SU-DHL-6 (cell line): ENCODE measurements at regions not wholly inside any gene's neighbourhood (a gene's known extent, or its start where the extent isn't known, plus 50 kb on each side); places are given as distances from the start of the nearest gene placed in this dataset.

ENCODE experiments used
- H2AFZ ChIP-seq: fragments of 200-600 bp; sonication (generic); 2 replicates; pipeline ENCODE4 v1.6.1; 2014; ENCODE audit warnings: low read depth, mild to moderate bottlenecking, moderate library complexity, mixed read lengths, antibody characterized with exemption, low read length; ENCODE audit not compliant: severe bottlenecking
- H3F3A ChIP-seq: fragments of 200-600 bp; shearing (Covaris generic); 2 replicates; pipeline ENCODE4 v1.6.0; 2016; ENCODE audit warnings: antibody characterized with exemption, mild to moderate bottlenecking; ENCODE audit not compliant: insufficient read depth
- H3K27ac ChIP-seq: fragments of 200-600 bp; sonication (generic); 2 replicates; pipeline ENCODE4 v1.5.1; 2016; ENCODE audit warnings: low read depth, mild to moderate bottlenecking, low read length, moderate library complexity, mixed read lengths
- H3K27me3 ChIP-seq: fragments of 200-600 bp; sonication (generic), shearing (Covaris generic); 2 replicates; pipeline ENCODE4 v1.6.0; 2014; ENCODE audit warnings: mild to moderate bottlenecking, low read length
- H3K36me3 ChIP-seq: fragments of 200-600 bp; sonication (generic); 2 replicates; pipeline ENCODE4 v1.6.1; 2014; ENCODE audit warnings: mild to moderate bottlenecking, low read length, mixed read lengths
- H3K4me2 ChIP-seq: fragments of 300-600, 200-600 bp; shearing (Covaris generic), sonication (generic); 2 replicates; pipeline ENCODE4 v1.6.0; 2014; ENCODE audit warnings: low read length, low read depth, mild to moderate bottlenecking; ENCODE audit not compliant: poor library complexity, severe bottlenecking
- H3K4me3 ChIP-seq: fragments of 200-600 bp; sonication (generic); 2 replicates; pipeline ENCODE4 v1.5.1; 2014; ENCODE audit warnings: antibody characterized with exemption, low read length, mild to moderate bottlenecking, mixed read lengths; ENCODE audit not compliant: insufficient read depth, poor library complexity, severe bottlenecking
- H3K79me2 ChIP-seq: fragments of 200-600 bp; sonication (generic); 2 replicates; pipeline ENCODE4 v1.6.1; 2014; ENCODE audit warnings: mild to moderate bottlenecking, low read length, moderate library complexity; ENCODE audit not compliant: insufficient read depth
- H3K9ac ChIP-seq: fragments of 200-600 bp; sonication (generic); 2 replicates; pipeline ENCODE4 v1.7.0; 2014; ENCODE audit warnings: mild to moderate bottlenecking, low read length
- H3K9me2 ChIP-seq: fragments of 200-600 bp; sonication (generic); replicated peaks from 2 replicates; pipeline ENCODE4 v1.6.1; 2014; ENCODE audit warnings: low read length; ENCODE audit not compliant: insufficient read depth
- H3K9me3 ChIP-seq: fragments of 200-600 bp; sonication (generic); 2 replicates; pipeline ENCODE4 v1.6.1; 2014; ENCODE audit warnings: low read length, mixed read lengths; ENCODE audit not compliant: insufficient read depth
- H4K20me1 ChIP-seq: fragments of 200-600 bp; sonication (generic); 2 replicates; pipeline ENCODE4 v1.6.1; 2014; ENCODE audit warnings: low read depth, mild to moderate bottlenecking, antibody characterized with exemption, low read length, moderate library complexity, mixed read lengths
- EZH2phosphoT487 ChIP-seq: fragments of 200-600 bp; sonication (generic), shearing (Covaris generic); conservative IDR thresholded peaks from 2 replicates; pipeline ENCODE4 v1.6.1; 2018; ENCODE audit warnings: mild to moderate bottlenecking, antibody characterized with exemption, low read length, moderate library complexity, mixed read lengths
- TF ChIP-seq, protein P1 (sequence below): fragments of 200-600 bp; sonication (generic); IDR thresholded peaks from one replicate; pipeline ENCODE4 v1.5.1; 2017; ENCODE audit warnings: antibody characterized with exemption, mild to moderate bottlenecking, low read length, moderate library complexity; ENCODE audit not compliant: insufficient read depth, poor library complexity, severe bottlenecking

DNA sequence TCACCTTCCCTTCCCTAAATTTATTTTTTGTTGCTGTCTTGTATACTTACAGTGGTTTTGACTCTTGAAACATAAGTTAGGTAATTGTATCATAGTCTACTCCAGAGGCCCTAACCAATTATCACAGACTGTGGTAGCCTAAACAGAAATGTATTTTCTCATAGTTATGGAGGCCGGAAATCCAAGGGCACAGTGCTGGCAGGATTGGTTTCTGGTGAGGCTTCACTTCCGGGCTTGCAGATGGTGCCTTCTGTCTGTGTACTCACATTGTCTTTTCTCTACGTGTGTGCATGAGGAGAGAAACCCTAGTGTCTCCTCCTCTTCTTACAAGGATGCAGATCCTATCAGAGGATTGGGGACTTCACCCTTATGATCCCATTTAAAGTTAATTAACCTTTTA, 290.2 kb upstream of the KCNMB2 start:
- Histone ChIP-seq H3K36me3 (no peaks in the 10 kb centered on the region), H3K27me3 (no peaks in the 10 kb centered on the region), H3F3A (no peaks in the 10 kb centered on the region), H2AFZ (no peak overlapping the region), H3K9me2 (no peaks in the 10 kb centered on the region), H3K9me3 (no peaks in the 10 kb centered on the region), H3K4me3 (no peak overlapping the region), H3K27ac (no peak overlapping the region), H3K9ac (no peak overlapping the region), H3K4me2 (no peak overlapping the region), H3K79me2 (no peaks in the 10 kb centered on the region), H4K20me1 (no peaks in the 10 kb centered on the region)
- TF ChIP-seq EZH2phosphoT487: no peak
- TF ChIP-seq, protein P1, sequence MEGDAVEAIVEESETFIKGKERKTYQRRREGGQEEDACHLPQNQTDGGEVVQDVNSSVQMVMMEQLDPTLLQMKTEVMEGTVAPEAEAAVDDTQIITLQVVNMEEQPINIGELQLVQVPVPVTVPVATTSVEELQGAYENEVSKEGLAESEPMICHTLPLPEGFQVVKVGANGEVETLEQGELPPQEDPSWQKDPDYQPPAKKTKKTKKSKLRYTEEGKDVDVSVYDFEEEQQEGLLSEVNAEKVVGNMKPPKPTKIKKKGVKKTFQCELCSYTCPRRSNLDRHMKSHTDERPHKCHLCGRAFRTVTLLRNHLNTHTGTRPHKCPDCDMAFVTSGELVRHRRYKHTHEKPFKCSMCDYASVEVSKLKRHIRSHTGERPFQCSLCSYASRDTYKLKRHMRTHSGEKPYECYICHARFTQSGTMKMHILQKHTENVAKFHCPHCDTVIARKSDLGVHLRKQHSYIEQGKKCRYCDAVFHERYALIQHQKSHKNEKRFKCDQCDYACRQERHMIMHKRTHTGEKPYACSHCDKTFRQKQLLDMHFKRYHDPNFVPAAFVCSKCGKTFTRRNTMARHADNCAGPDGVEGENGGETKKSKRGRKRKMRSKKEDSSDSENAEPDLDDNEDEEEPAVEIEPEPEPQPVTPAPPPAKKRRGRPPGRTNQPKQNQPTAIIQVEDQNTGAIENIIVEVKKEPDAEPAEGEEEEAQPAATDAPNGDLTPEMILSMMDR: no peak

DNA sequence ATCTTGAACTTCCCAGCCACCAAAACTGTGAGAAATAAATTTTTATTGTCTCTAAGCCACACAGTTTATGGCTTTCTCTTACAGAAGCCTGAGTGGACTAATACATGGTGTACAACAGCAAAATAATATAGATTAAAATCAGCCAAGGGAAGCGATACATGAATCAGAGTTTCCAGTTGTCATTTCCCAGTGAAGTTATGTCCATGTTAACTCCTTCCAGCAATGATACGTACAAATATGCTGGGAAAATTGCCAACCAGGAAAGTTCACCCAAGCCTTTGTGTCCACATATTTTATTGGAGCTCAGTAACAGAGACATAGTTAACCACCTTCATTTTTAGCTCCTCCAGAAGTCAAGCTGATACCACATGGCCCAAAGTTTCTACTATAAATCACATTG, 280.9 kb upstream of the KCNMB2 start:
- H3K9me3 ChIP-seq: no peaks in the 10 kb centered on the region
- no peak overlapping the region for H3K27ac ChIP-seq
- no peak overlapping the region for H3K4me2 ChIP-seq
- H3F3A ChIP-seq: no peaks in the 10 kb centered on the region
- H3K36me3 ChIP-seq: no peaks in the 10 kb centered on the region
- H3K9me2 ChIP-seq: no peaks in the 10 kb centered on the region
- no peaks in the 10 kb centered on the region for H3K27me3 ChIP-seq
- no peak overlapping the region for H3K9ac ChIP-seq
- H3K4me3 ChIP-seq: no peak overlapping the region
- H3K79me2 ChIP-seq: no peaks in the 10 kb centered on the region
- no peak overlapping the region for H2AFZ ChIP-seq
- no peaks in the 10 kb centered on the region for H4K20me1 ChIP-seq
- TF ChIP-seq, protein P1: no peak
- TF ChIP-seq EZH2phosphoT487: no peak

DNA sequence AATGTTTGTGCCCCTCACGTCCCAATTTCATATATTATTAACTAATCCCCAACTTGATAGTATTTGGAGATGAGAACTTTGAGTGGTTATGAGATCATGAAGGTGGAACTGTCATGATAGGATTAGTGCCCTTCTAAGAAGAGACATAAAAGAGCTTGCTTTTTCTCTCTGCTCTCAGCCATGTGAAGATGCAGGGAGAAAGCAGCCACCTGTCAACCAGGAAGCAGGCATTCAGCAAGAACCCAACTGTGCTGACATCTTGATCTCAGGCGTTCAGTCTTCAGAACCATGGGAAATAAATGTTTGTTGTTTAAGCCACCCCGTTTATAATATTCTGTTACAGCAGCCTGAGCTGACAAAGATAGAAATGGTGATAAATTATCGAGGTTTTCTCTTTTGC, 278.7 kb upstream of the KCNMB2 start:
- Histone ChIP-seq H2AFZ (no peak overlapping the region), H3K9me2 (no peaks in the 10 kb centered on the region), H3K4me2 (no peak overlapping the region), H4K20me1 (no peaks in the 10 kb centered on the region), H3K27me3 (no peaks in the 10 kb centered on the region), H3K79me2 (no peaks in the 10 kb centered on the region), H3K36me3 (no peaks in the 10 kb centered on the region), H3K27ac (no peak overlapping the region), H3K4me3 (no peak overlapping the region), H3K9ac (no peak overlapping the region), H3K9me3 (no peaks in the 10 kb centered on the region), H3F3A (no peaks in the 10 kb centered on the region)
- no peak for TF ChIP-seq EZH2phosphoT487
- TF ChIP-seq, protein P1: no peak
